ENCODE measurements at regions not wholly inside any gene's neighbourhood (a gene's known extent, or its start where the extent isn't known, plus 50 kb on each side); places are given as distances from the start of the nearest gene placed in this dataset.
A peak's percentile ranks its signal among the peaks of the same experiment; 100 is the strongest.

- no peak for TF ChIP-seq CTCF (IDR thresholded peaks at IDR 0.05; ENCODE audit: low read length, missing control alignments)
- no peak overlapping the region for H3K4me3 ChIP-seq (replicated peaks; ENCODE audit: low read depth, low read length)
- peak; percentile 23 for DNase-seq (ENCODE audit: low read depth)
Observed at GRCh38 chr2:56565143-56565542, 381.4 kb downstream of the CCDC85A start.

GRCh38 chr2:56571074-56571473 lies 387.3 kb downstream of the CCDC85A start:
- H3K4me3 ChIP-seq (replicated peaks; ENCODE audit: low read depth, low read length) = no peak overlapping the region

GRCh38 chr2:56576001-56576400 lies 392.2 kb downstream of the CCDC85A start:
- no peak for TF ChIP-seq CTCF (IDR thresholded peaks at IDR 0.05; ENCODE audit: low read length, missing control alignments)
- no peak for DNase-seq (ENCODE audit: low read depth)
- no peak overlapping the region for H3K4me3 ChIP-seq (replicated peaks; ENCODE audit: low read depth, low read length)

More at GRCh38 chr2:56571074-56571473, 387.3 kb downstream of the CCDC85A start:
- DNase-seq (ENCODE audit: low read depth) = no peak
- TF ChIP-seq CTCF (IDR thresholded peaks at IDR 0.05; ENCODE audit: low read length, missing control alignments) = no peak

GRCh38 chr2:56580242-56580641 lies 396.5 kb downstream of the CCDC85A start:
- H3K4me3 ChIP-seq (replicated peaks; ENCODE audit: low read depth, low read length) = no peak overlapping the region
- TF ChIP-seq CTCF (IDR thresholded peaks at IDR 0.05; ENCODE audit: low read length, missing control alignments) = no peak
- DNase-seq (ENCODE audit: low read depth) = peak; percentile 61

- no peak for DNase-seq (ENCODE audit: low read depth)
- H3K4me3 ChIP-seq (replicated peaks; ENCODE audit: low read depth, low read length) = no peak overlapping the region
- no peak for TF ChIP-seq CTCF (IDR thresholded peaks at IDR 0.05; ENCODE audit: low read length, missing control alignments)
Observed at GRCh38 chr2:56582570-56582969, 398.8 kb downstream of the CCDC85A start.

GRCh38 chr2:56583796-56584315 lies 400.1 kb downstream of the CCDC85A start:
- DNase-seq (ENCODE audit: low read depth) = no peak
- H3K4me3 ChIP-seq (replicated peaks; ENCODE audit: low read depth, low read length) = no peak overlapping the region
- no peak for TF ChIP-seq CTCF (IDR thresholded peaks at IDR 0.05; ENCODE audit: low read length, missing control alignments)

- DNase-seq (ENCODE audit: low read depth) = peak; percentile 17
- TF ChIP-seq CTCF (IDR thresholded peaks at IDR 0.05; ENCODE audit: low read length, missing control alignments) = no peak
Observed at GRCh38 chr2:56587456-56587855, 403.7 kb downstream of the CCDC85A start.

More at GRCh38 chr2:56587456-56587855, 403.7 kb downstream of the CCDC85A start:
- no peak overlapping the region for H3K4me3 ChIP-seq (replicated peaks; ENCODE audit: low read depth, low read length)

Data from fibroblast of pulmonary artery (primary cell).